Keratinocyte (primary cell): ENCODE measurements at regions not wholly inside any gene's neighbourhood (a gene's known extent, or its start where the extent isn't known, plus 50 kb on each side); places are given as distances from the start of the nearest gene placed in this dataset.

Source experiments
- DNase-seq: peaks from one replicate; pipeline ENCODE4 v3.0.0-alpha.2; 2011; ENCODE audit warnings: low read depth, missing footprints, low spot score
- FAIRE-seq: peaks from 2 replicates; lab custom pipeline; 2011; peaks lifted over from hg19 to GRCh38; lab: Jason Lieb, UNC
- H2AFZ ChIP-seq: 2 replicates; pipeline ENCODE4 v1.6.0; 2012; ENCODE audit warnings: low read length, control low read depth, inconsistent platforms; ENCODE audit not compliant: control insufficient read depth
- H3K27ac ChIP-seq: 2 replicates; pipeline ENCODE4 v1.5.1; 2011; ENCODE audit warnings: low read length; ENCODE audit not compliant: control insufficient read depth, insufficient read depth
- H3K27me3 ChIP-seq: 3 replicates; pipeline ENCODE4 v1.6.0; 2011; ENCODE audit warnings: low read length; ENCODE audit not compliant: control insufficient read depth, insufficient read depth; ENCODE audit errors: extremely low read depth
- H3K36me3 ChIP-seq, 2 experiments: 2 replicates in 1 of 2; 3 replicates in 1 of 2; pipeline ENCODE4 v1.5.1; 2011; ENCODE audit warnings: low read length in 2 of 2, mild to moderate bottlenecking in 1 of 2; ENCODE audit not compliant: control insufficient read depth in 2 of 2, insufficient read depth in 2 of 2; ENCODE audit errors: extremely low read depth in 1 of 2
- H3K4me1 ChIP-seq: 3 replicates; pipeline ENCODE4 v1.5.1; 2011; ENCODE audit warnings: low read length; ENCODE audit not compliant: control insufficient read depth, insufficient read depth; ENCODE audit errors: extremely low read depth
- H3K4me2 ChIP-seq: 3 replicates; pipeline ENCODE4 v1.6.0; 2011; ENCODE audit warnings: low read depth, low read length; ENCODE audit not compliant: control insufficient read depth, insufficient read depth; ENCODE audit errors: extremely low read depth
- H3K4me3 ChIP-seq, 3 experiments: fragments of 200-600 bp in 1 of 3; sonication (generic) in 1 of 3; 2 replicates in 2 of 3; 3 replicates in 1 of 3; pipeline ENCODE4 v1.5.1; 2011 to 2016; ENCODE audit warnings: low read length in 3 of 3, mild to moderate bottlenecking in 3 of 3, control low read depth in 2 of 3, inconsistent platforms in 1 of 3, low read depth in 1 of 3, mixed read lengths in 1 of 3, mixed run types in 1 of 3, moderate library complexity in 1 of 3; ENCODE audit not compliant: control insufficient read depth in 2 of 3, insufficient read depth in 2 of 3; ENCODE audit errors: extremely low read depth in 1 of 3
- H3K79me2 ChIP-seq: 2 replicates; pipeline ENCODE4 v1.6.0; 2012; ENCODE audit warnings: low read length; ENCODE audit not compliant: control insufficient read depth, insufficient read depth
- H3K9ac ChIP-seq: 3 replicates; pipeline ENCODE4 v1.6.0; 2011; ENCODE audit warnings: low read length; ENCODE audit not compliant: control insufficient read depth, insufficient read depth; ENCODE audit errors: extremely low read depth
- H3K9me1 ChIP-seq: 3 replicates; pipeline ENCODE4 v1.6.0; 2011; ENCODE audit warnings: low read length; ENCODE audit not compliant: control insufficient read depth, insufficient read depth; ENCODE audit errors: extremely low read depth
- H3K9me3 ChIP-seq: 2 replicates; pipeline ENCODE4 v1.5.1; 2012; ENCODE audit warnings: low read depth, low read length; ENCODE audit not compliant: control insufficient read depth
- H4K20me1 ChIP-seq: 3 replicates; pipeline ENCODE4 v1.6.0; 2011; ENCODE audit warnings: low read length; ENCODE audit not compliant: control insufficient read depth, insufficient read depth; ENCODE audit errors: extremely low read depth
- EZH2 ChIP-seq: IDR thresholded peaks from one replicate; pipeline ENCODE4 v1.6.1; 2012; ENCODE audit warnings: inconsistent platforms, mild to moderate bottlenecking, low read length, moderate library complexity
- dilution Hi-C: fragments of 300-500 bp; cut with MboI; formaldehyde crosslinking; loops from one replicate; pipeline ENCODE4 v1.7.0; 2020; ENCODE audit warnings: low sequenced_read_pairs; ENCODE audit not compliant: extremely low pct_ligation_motif_present
- TF ChIP-seq, protein P1 (sequence below), 3 experiments: IDR thresholded peaks in 1 of 3; conservative IDR thresholded peaks in 1 of 3; optimal IDR thresholded peaks in 1 of 3; 2 replicates in 2 of 3; 3 replicates in 1 of 3; pipeline versions ENCODE3 to v1.5.1; 2011; ENCODE audit warnings: low read length in 3 of 3, mild to moderate bottlenecking in 3 of 3, moderate library complexity in 2 of 3, control low read depth in 1 of 3, inconsistent platforms in 1 of 3; ENCODE audit not compliant: insufficient read depth in 2 of 3; ENCODE audit errors: extremely low read depth in 1 of 3

DNA sequence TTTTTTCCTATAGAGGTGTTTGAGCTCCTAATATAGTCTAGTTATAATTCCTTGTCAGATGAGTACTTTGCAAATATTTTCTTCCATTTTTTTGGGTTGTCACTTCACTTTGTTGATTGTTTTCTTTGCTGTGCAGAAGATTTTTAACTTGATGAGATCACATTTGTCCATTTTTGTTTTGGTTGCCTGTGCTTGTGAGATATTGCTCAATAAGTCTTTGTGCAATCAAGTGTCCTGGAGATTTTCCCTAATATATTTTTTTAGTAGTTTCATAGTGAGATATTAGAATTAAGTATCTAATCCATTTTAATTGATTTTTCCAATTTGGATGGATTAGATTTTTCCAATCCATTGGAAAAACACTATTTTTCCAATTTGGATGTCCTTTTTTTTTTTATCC lies 1395.5 kb downstream of the PLA2G4A start:
- no peaks in the 10 kb centered on the region for H4K20me1 ChIP-seq
- H3K27ac ChIP-seq = no peak overlapping the region
- dilution Hi-C loops = no loop called here
- H3K4me3 ChIP-seq = no peak overlapping the region
- no peaks in the 10 kb centered on the region for H3K4me1 ChIP-seq
- DNase-seq = no peak
- no peaks in the 10 kb centered on the region for H3K9me3 ChIP-seq
- H3K4me2 ChIP-seq = no peak overlapping the region
- no peak overlapping the region for H2AFZ ChIP-seq
- no peak for TF ChIP-seq EZH2
- TF ChIP-seq, protein P1, sequence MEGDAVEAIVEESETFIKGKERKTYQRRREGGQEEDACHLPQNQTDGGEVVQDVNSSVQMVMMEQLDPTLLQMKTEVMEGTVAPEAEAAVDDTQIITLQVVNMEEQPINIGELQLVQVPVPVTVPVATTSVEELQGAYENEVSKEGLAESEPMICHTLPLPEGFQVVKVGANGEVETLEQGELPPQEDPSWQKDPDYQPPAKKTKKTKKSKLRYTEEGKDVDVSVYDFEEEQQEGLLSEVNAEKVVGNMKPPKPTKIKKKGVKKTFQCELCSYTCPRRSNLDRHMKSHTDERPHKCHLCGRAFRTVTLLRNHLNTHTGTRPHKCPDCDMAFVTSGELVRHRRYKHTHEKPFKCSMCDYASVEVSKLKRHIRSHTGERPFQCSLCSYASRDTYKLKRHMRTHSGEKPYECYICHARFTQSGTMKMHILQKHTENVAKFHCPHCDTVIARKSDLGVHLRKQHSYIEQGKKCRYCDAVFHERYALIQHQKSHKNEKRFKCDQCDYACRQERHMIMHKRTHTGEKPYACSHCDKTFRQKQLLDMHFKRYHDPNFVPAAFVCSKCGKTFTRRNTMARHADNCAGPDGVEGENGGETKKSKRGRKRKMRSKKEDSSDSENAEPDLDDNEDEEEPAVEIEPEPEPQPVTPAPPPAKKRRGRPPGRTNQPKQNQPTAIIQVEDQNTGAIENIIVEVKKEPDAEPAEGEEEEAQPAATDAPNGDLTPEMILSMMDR (optimal IDR thresholded peaks at IDR 0.05 in 1 of 3, IDR thresholded peaks at IDR 0.05 in 1 of 3, conservative IDR thresholded peaks at IDR 0.05 in 1 of 3; ENCODE audit: extremely low read depth in 1 of 3, insufficient read depth in 2 of 3, low read length in 3 of 3) = no peak
- H3K9me1 ChIP-seq = no peaks in the 10 kb centered on the region
- FAIRE-seq = no peak
- H3K79me2 ChIP-seq = no peaks in the 10 kb centered on the region
- no peaks in the 10 kb centered on the region for H3K36me3 ChIP-seq
- H3K27me3 ChIP-seq = no peaks in the 10 kb centered on the region
- H3K9ac ChIP-seq = no peak overlapping the region

- TF ChIP-seq, protein P1 (optimal IDR thresholded peaks at IDR 0.05 in 1 of 3, IDR thresholded peaks at IDR 0.05 in 1 of 3, conservative IDR thresholded peaks at IDR 0.05 in 1 of 3; ENCODE audit: extremely low read depth in 1 of 3, insufficient read depth in 2 of 3, low read length in 3 of 3) = no peak
- TF ChIP-seq EZH2 = no peak
- no peaks in the 10 kb centered on the region for H3K4me1 ChIP-seq
- dilution Hi-C loops = no loop called here
- H3K4me2 ChIP-seq = no peak overlapping the region
- no peaks in the 10 kb centered on the region for H3K9me3 ChIP-seq
- no peak overlapping the region for H3K9ac ChIP-seq
- no peaks in the 10 kb centered on the region for H3K27me3 ChIP-seq
- no peak overlapping the region for H3K4me3 ChIP-seq
- no peak overlapping the region for H2AFZ ChIP-seq
- no peaks in the 10 kb centered on the region for H3K36me3 ChIP-seq
- H4K20me1 ChIP-seq = no peaks in the 10 kb centered on the region
- no peaks in the 10 kb centered on the region for H3K9me1 ChIP-seq
- DNase-seq = no peak
- no peak for FAIRE-seq
- no peak overlapping the region for H3K27ac ChIP-seq
- H3K79me2 ChIP-seq = no peaks in the 10 kb centered on the region
These were observed 1397.2 kb downstream of the PLA2G4A start for GRCh38 chr1:188225975-188226374.
